ENCODE measurements at regions not wholly inside any gene's neighbourhood (a gene's known extent, or its start where the extent isn't known, plus 50 kb on each side); places are given as distances from the start of the nearest gene placed in this dataset.

DNA sequence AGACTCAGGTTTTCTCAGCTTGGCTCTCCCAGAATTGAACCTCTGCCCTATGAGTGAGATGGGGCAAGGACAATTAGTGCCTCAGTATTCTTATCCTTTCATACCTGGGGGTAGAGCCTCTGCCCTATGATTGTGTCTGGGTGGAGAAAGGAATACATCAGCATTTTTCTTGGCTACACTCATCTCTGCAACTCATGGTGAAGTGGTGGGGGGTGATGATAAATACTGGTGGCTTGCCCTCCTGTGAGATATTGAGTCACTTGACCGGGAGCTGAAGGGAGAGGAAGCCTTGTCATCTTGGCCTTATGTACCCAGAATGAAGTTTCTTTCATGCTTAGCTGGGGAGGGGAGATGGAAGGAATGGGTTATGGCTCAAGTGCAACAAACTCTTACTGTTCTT, 71.3 kb upstream of the ENOX2 start:
- H3K27ac ChIP-seq (ENCODE audit: low read depth in 1 of 2, low read length in 2 of 2) = no peak overlapping the region
- H3K4me3 ChIP-seq (ENCODE audit: low read length in 2 of 2) = no peak overlapping the region
- no peak for DNase-seq
- H3K9me3 ChIP-seq (ENCODE audit: control insufficient read depth, low read length) = no peaks in the 10 kb centered on the region
- 65% methylated on average over 1 of the region's 1 CpG for WGBS, 2 donors
- no peaks in the 10 kb centered on the region for H3K27me3 ChIP-seq (ENCODE audit: control insufficient read depth in 1 of 2, insufficient read depth in 2 of 2, low read length in 1 of 2)
- no peaks in the 10 kb centered on the region for H3K4me1 ChIP-seq (ENCODE audit: control insufficient read depth in 1 of 2, insufficient read depth in 2 of 2, low read length in 2 of 2)
- intact Hi-C loops (cut with DNase I) = loop anchor here (5.0 kb wide), 1 partner anchor 658 kb away; no protein-coding TSS in a partner anchor
- H3K36me3 ChIP-seq (ENCODE audit: control insufficient read depth in 1 of 2, insufficient read depth in 2 of 2, low read length in 1 of 2) = no peaks in the 10 kb centered on the region
- ATAC-seq (ENCODE audit: low FRiP score) = no peak

- H3K9me3 ChIP-seq (ENCODE audit: control insufficient read depth, low read length) = no peaks in the 10 kb centered on the region
- intact Hi-C loops (cut with DNase I) = no loop called here
- WGBS, 2 donors = 1 to 12% methylated on average over 7 of the region's 7 CpGs
- no peaks in the 10 kb centered on the region for H3K27me3 ChIP-seq (ENCODE audit: control insufficient read depth in 1 of 2, insufficient read depth in 2 of 2, low read length in 1 of 2)
- DNase-seq (no peak), ATAC-seq (ENCODE audit: low FRiP score) (peak; percentile 56)
- no peak overlapping the region for H3K4me3 ChIP-seq (ENCODE audit: low read length in 2 of 2)
- H3K4me1 ChIP-seq (ENCODE audit: control insufficient read depth in 1 of 2, insufficient read depth in 2 of 2, low read length in 2 of 2) = no peaks in the 10 kb centered on the region
- H3K36me3 ChIP-seq (ENCODE audit: control insufficient read depth in 1 of 2, insufficient read depth in 2 of 2, low read length in 1 of 2) = no peaks in the 10 kb centered on the region
- H3K27ac ChIP-seq (ENCODE audit: low read depth in 1 of 2, low read length in 2 of 2) = no peak overlapping the region
Observed at GRCh38 chrX:130975947-130976346, 72.9 kb upstream of the ENOX2 start.

- DNase-seq (no peak), ATAC-seq (ENCODE audit: low FRiP score) (no peak)
- Histone ChIP-seq H3K4me3 (ENCODE audit: low read length in 2 of 2) (no peak overlapping the region), H3K27me3 (ENCODE audit: control insufficient read depth in 1 of 2, insufficient read depth in 2 of 2, low read length in 1 of 2) (no peaks in the 10 kb centered on the region), H3K4me1 (ENCODE audit: control insufficient read depth in 1 of 2, insufficient read depth in 2 of 2, low read length in 2 of 2) (no peaks in the 10 kb centered on the region), H3K36me3 (ENCODE audit: control insufficient read depth in 1 of 2, insufficient read depth in 2 of 2, low read length in 1 of 2) (no peaks in the 10 kb centered on the region), H3K9me3 (ENCODE audit: control insufficient read depth, low read length) (no peaks in the 10 kb centered on the region), H3K27ac (ENCODE audit: low read depth in 1 of 2, low read length in 2 of 2) (no peak overlapping the region)
- 56 to 90% methylated on average over 2 of the region's 2 CpGs for WGBS, 2 donors
- intact Hi-C loops (cut with DNase I) = no loop called here
Observed at GRCh38 chrX:130981836-130982235, 76.3 kb upstream of the ARHGAP36 start.

- WGBS, 2 donors = 25% methylated on average over 4 of the region's 4 CpGs
- H3K27ac ChIP-seq (ENCODE audit: low read depth in 1 of 2, low read length in 2 of 2) = no peak overlapping the region
- intact Hi-C loops (cut with DNase I) = no loop called here
Observed at GRCh38 chrX:130984782-130985181, 73.4 kb upstream of the ARHGAP36 start.

DNA sequence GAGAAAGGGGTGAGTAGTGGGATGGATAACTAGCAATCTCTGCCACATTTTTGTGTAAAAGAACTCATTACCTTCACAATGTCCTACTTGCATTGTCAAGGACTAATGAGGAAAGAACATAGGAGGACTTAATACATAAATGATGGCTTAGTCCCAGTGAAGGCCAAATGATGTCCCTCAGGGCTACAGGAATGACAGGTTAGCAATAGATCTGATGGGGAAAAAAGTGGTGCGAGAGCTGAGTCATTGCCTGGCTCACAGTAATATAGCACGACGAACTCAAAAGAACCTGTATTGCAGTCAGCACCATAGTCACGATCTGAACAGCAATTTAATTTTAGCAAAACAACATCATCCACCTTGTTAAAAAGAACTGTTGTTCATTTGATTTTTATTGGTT, 70.9 kb upstream of the ARHGAP36 start:
- no peaks in the 10 kb centered on the region for H3K36me3 ChIP-seq (ENCODE audit: control insufficient read depth in 1 of 2, insufficient read depth in 2 of 2, low read length in 1 of 2)
- ATAC-seq (ENCODE audit: low FRiP score) = no peak
- no peak for DNase-seq
- H3K27me3 ChIP-seq (ENCODE audit: control insufficient read depth in 1 of 2, insufficient read depth in 2 of 2, low read length in 1 of 2) = no peaks in the 10 kb centered on the region
- intact Hi-C loops (cut with DNase I) = no loop called here
- no peaks in the 10 kb centered on the region for H3K4me1 ChIP-seq (ENCODE audit: control insufficient read depth in 1 of 2, insufficient read depth in 2 of 2, low read length in 2 of 2)
- H3K4me3 ChIP-seq (ENCODE audit: low read length in 2 of 2) = no peak overlapping the region
- no peaks in the 10 kb centered on the region for H3K9me3 ChIP-seq (ENCODE audit: control insufficient read depth, low read length)
- WGBS, 2 donors = 77 to 87% methylated on average over 4 of the region's 4 CpGs
- H3K27ac ChIP-seq (ENCODE audit: low read depth in 1 of 2, low read length in 2 of 2) = no peak overlapping the region

More at GRCh38 chrX:130984782-130985181, 73.4 kb upstream of the ARHGAP36 start:
- no peak for ATAC-seq (ENCODE audit: low FRiP score)
- Histone ChIP-seq H3K4me3 (ENCODE audit: low read length in 2 of 2) (no peak overlapping the region), H3K27me3 (ENCODE audit: control insufficient read depth in 1 of 2, insufficient read depth in 2 of 2, low read length in 1 of 2) (no peaks in the 10 kb centered on the region), H3K9me3 (ENCODE audit: control insufficient read depth, low read length) (no peaks in the 10 kb centered on the region), H3K4me1 (ENCODE audit: control insufficient read depth in 1 of 2, insufficient read depth in 2 of 2, low read length in 2 of 2) (no peaks in the 10 kb centered on the region), H3K36me3 (ENCODE audit: control insufficient read depth in 1 of 2, insufficient read depth in 2 of 2, low read length in 1 of 2) (no peaks in the 10 kb centered on the region)
- no peak for DNase-seq

DNA sequence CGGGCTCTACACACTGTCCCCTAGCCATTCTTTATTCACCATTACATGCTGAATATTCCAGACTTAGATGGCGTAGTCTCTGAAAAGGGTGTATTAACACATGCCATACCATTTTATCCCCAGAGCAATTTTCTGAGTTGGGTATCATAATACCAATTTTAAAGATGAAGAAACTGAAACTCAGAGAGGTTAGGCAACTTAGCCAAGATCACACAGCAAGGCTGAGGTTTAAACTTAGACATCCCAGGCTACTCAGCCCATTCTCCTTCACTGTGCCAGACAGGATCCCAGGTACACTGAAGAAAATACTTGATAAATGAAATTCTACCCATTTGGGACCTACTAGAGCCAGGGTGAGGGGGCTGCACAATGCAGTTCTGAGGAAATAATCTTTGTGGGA, 67.4 kb upstream of the ARHGAP36 start:
- Histone ChIP-seq H3K27me3 (ENCODE audit: control insufficient read depth in 1 of 2, insufficient read depth in 2 of 2, low read length in 1 of 2) (no peaks in the 10 kb centered on the region), H3K9me3 (ENCODE audit: control insufficient read depth, low read length) (no peaks in the 10 kb centered on the region), H3K4me3 (ENCODE audit: low read length in 2 of 2) (no peak overlapping the region), H3K36me3 (ENCODE audit: control insufficient read depth in 1 of 2, insufficient read depth in 2 of 2, low read length in 1 of 2) (no peaks in the 10 kb centered on the region), H3K27ac (ENCODE audit: low read depth in 1 of 2, low read length in 2 of 2) (no peak overlapping the region), H3K4me1 (ENCODE audit: control insufficient read depth in 1 of 2, insufficient read depth in 2 of 2, low read length in 2 of 2) (no peaks in the 10 kb centered on the region)
- 91 to 93% methylated on average over 2 of the region's 2 CpGs for WGBS, 2 donors
- intact Hi-C loops (cut with DNase I) = no loop called here
- DNase-seq (no peak), ATAC-seq (ENCODE audit: low FRiP score) (no peak)

GRCh38 chrX:130994671-130995070, 63.5 kb upstream of the ARHGAP36 start:
- Histone ChIP-seq H3K27me3 (ENCODE audit: control insufficient read depth in 1 of 2, insufficient read depth in 2 of 2, low read length in 1 of 2) (no peaks in the 10 kb centered on the region), H3K4me3 (ENCODE audit: low read length in 2 of 2) (no peak overlapping the region), H3K4me1 (ENCODE audit: control insufficient read depth in 1 of 2, insufficient read depth in 2 of 2, low read length in 2 of 2) (no peaks in the 10 kb centered on the region), H3K27ac (ENCODE audit: low read depth in 1 of 2, low read length in 2 of 2) (no peak overlapping the region), H3K36me3 (ENCODE audit: control insufficient read depth in 1 of 2, insufficient read depth in 2 of 2, low read length in 1 of 2) (no peaks in the 10 kb centered on the region), H3K9me3 (ENCODE audit: control insufficient read depth, low read length) (no peaks in the 10 kb centered on the region)
- WGBS, 2 donors = 50 to 63% methylated on average over 8 of the region's 8 CpGs
- intact Hi-C loops (cut with DNase I) = no loop called here
- ATAC-seq (ENCODE audit: low FRiP score) (no peak), DNase-seq (no peak)

DNA sequence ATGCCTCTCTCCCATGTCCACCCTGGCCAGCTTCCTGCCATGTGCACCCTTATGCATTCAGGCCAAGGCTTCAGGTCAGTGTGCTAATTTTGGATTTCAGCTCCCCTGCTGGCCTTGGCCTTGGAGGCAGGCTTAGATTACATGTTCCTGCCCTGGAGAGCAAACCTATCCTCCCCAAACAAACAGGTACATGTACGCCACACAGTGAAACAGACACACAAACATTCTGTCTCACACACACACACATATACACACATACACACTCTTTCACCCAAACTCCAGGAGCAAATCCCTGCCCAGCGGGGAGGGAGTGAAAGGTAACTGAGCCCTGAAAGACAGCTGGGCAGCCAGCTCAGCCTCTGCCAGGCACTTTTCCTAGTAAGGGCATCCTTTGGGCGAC, 62.7 kb upstream of the ARHGAP36 start:
- H3K36me3 ChIP-seq (ENCODE audit: control insufficient read depth in 1 of 2, insufficient read depth in 2 of 2, low read length in 1 of 2) = no peaks in the 10 kb centered on the region
- H3K27me3 ChIP-seq (ENCODE audit: control insufficient read depth in 1 of 2, insufficient read depth in 2 of 2, low read length in 1 of 2) = no peaks in the 10 kb centered on the region
- no peak overlapping the region for H3K27ac ChIP-seq (ENCODE audit: low read depth in 1 of 2, low read length in 2 of 2)
- H3K4me1 ChIP-seq (ENCODE audit: control insufficient read depth in 1 of 2, insufficient read depth in 2 of 2, low read length in 2 of 2) = no peaks in the 10 kb centered on the region
- H3K9me3 ChIP-seq (ENCODE audit: control insufficient read depth, low read length) = no peaks in the 10 kb centered on the region
- WGBS, 2 donors = 77 to 93% methylated on average over 3 of the region's 3 CpGs
- intact Hi-C loops (cut with DNase I) = no loop called here
- no peak for ATAC-seq (ENCODE audit: low FRiP score)
- no peak for DNase-seq
- no peak overlapping the region for H3K4me3 ChIP-seq (ENCODE audit: low read length in 2 of 2)

DNA sequence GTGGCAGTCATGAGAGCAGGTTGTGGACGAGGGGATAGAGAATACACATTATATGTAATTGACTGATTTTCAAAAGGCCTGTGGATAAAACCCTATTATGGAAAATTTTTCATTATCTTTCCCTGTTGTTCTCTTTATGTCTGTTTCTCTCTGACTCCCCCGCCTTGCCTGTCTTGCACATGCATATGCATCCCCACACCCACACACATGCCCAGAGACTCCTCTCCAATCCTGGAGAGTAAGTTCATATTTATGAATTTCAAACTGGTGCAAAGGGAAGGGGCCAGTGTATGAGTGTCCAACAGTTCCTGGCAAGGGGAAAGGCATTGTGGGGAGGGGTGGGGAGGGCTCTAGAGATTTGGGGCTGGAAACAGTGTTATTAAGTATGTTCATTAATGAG, 60.8 kb upstream of the ARHGAP36 start:
- DNase-seq (no peak), ATAC-seq (ENCODE audit: low FRiP score) (no peak)
- H3K4me3 ChIP-seq (ENCODE audit: low read length in 2 of 2) = no peak overlapping the region
- WGBS, 2 donors = 62 to 86% methylated on average over 2 of the region's 2 CpGs
- intact Hi-C loops (cut with DNase I) = no loop called here
- no peaks in the 10 kb centered on the region for H3K27me3 ChIP-seq (ENCODE audit: control insufficient read depth in 1 of 2, insufficient read depth in 2 of 2, low read length in 1 of 2)
- H3K9me3 ChIP-seq (ENCODE audit: control insufficient read depth, low read length) = no peaks in the 10 kb centered on the region
- no peak overlapping the region for H3K27ac ChIP-seq (ENCODE audit: low read depth in 1 of 2, low read length in 2 of 2)
- H3K4me1 ChIP-seq (ENCODE audit: control insufficient read depth in 1 of 2, insufficient read depth in 2 of 2, low read length in 2 of 2) = no peaks in the 10 kb centered on the region
- no peaks in the 10 kb centered on the region for H3K36me3 ChIP-seq (ENCODE audit: control insufficient read depth in 1 of 2, insufficient read depth in 2 of 2, low read length in 1 of 2)
